PC-9 (cell line): ENCODE measurements at regions not wholly inside any gene's neighbourhood (a gene's known extent, or its start where the extent isn't known, plus 50 kb on each side); places are given as distances from the start of the nearest gene placed in this dataset.

Experiments
- EZH2 ChIP-seq: fragments of 200-600 bp; sonication (generic); IDR thresholded peaks from 2 replicates; pipeline ENCODE4 v1.8.0; 2017; ENCODE audit warnings: antibody characterized with exemption, low read depth
- TF ChIP-seq, protein P1 (sequence below): fragments of 200-600 bp; sonication (generic); conservative IDR thresholded peaks from 2 replicates; pipeline ENCODE4 v1.6.1; 2017; ENCODE audit warnings: mixed run types, antibody characterized with exemption, mild to moderate bottlenecking, moderate library complexity

DNA sequence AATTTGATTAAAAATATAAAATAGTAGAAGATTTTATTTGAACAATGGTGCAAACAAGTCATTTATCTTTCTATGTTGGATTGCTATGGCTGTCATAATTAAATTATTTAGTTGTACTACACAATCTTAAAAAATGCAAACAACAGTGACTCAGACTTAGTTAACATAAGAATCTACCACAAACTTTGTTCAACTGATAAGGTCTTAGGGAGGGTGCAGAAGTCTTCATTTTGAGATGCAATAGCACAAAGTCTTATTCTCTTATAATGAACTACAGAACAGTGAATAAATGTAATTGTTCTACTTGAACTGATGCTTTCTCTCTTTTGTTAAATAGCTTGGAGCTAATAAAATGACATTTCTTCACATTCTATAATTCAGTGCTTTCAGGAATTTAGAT lies 482.8 kb upstream of the NAALADL2 start:
- TF ChIP-seq, protein P1, sequence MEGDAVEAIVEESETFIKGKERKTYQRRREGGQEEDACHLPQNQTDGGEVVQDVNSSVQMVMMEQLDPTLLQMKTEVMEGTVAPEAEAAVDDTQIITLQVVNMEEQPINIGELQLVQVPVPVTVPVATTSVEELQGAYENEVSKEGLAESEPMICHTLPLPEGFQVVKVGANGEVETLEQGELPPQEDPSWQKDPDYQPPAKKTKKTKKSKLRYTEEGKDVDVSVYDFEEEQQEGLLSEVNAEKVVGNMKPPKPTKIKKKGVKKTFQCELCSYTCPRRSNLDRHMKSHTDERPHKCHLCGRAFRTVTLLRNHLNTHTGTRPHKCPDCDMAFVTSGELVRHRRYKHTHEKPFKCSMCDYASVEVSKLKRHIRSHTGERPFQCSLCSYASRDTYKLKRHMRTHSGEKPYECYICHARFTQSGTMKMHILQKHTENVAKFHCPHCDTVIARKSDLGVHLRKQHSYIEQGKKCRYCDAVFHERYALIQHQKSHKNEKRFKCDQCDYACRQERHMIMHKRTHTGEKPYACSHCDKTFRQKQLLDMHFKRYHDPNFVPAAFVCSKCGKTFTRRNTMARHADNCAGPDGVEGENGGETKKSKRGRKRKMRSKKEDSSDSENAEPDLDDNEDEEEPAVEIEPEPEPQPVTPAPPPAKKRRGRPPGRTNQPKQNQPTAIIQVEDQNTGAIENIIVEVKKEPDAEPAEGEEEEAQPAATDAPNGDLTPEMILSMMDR = no peak
- TF ChIP-seq EZH2 = no peak
